GM18499 (cell line): ENCODE measurements at regions not wholly inside any gene's neighbourhood (a gene's known extent, or its start where the extent isn't known, plus 50 kb on each side); places are given as distances from the start of the nearest gene placed in this dataset.

Source experiments
- ATAC-seq: cut with Tn5 transposase; IDR thresholded peaks from one replicate; pipeline ENCODE4 v1.9.1; 2021; ENCODE audit warnings: moderate number of reproducible peaks; ENCODE audit not compliant: insufficient read depth, unreplicated experiment

- ATAC-seq: no peak
Measured at GRCh38 chrX:724256-724655, 93.7 kb downstream of the SHOX start.

- ATAC-seq: no peak
Measured at GRCh38 chrX:723781-724180, 93.2 kb downstream of the SHOX start.

- no peak for ATAC-seq
Measured at GRCh38 chrX:721354-721753, 90.8 kb downstream of the SHOX start.

GRCh38 chrX:720825-721224 is 90.2 kb downstream of the SHOX start:
- ATAC-seq: no peak

- ATAC-seq: no peak
Measured at GRCh38 chrX:720250-720649, 89.7 kb downstream of the SHOX start.

GRCh38 chrX:716136-716535 is 85.5 kb downstream of the SHOX start:
- no peak for ATAC-seq

GRCh38 chrX:714131-714530 is 83.5 kb downstream of the SHOX start:
- ATAC-seq: no peak
